GM12878 (cell line): ENCODE measurements at regions not wholly inside any gene's neighbourhood (a gene's known extent, or its start where the extent isn't known, plus 50 kb on each side); places are given as distances from the start of the nearest gene placed in this dataset.

Source experiments
- BRCA1 ChIP-seq: IDR thresholded peaks from 2 replicates; pipeline ENCODE4 v1.6.1; 2011; ENCODE audit warnings: low read depth, low read length, improper control_type of control experiment
- EP300 ChIP-seq, 2 experiments: fragments of 150-350 bp in 1 of 2; IDR thresholded peaks; 2 replicates each; pipeline ENCODE4 v1.6.1; 2011 to 2012; ENCODE audit warnings: low read depth in 2 of 2, low read length in 2 of 2, borderline replicate concordance in 1 of 2, improper control_type of control experiment in 1 of 2, inconsistent platforms in 1 of 2; ENCODE audit not compliant: control insufficient read depth in 1 of 2
- JUND ChIP-seq: IDR thresholded peaks from 2 replicates; pipeline ENCODE4 v1.6.1; 2012; ENCODE audit warnings: low read depth, mild to moderate bottlenecking, low read length, improper control_type of control experiment, moderate library complexity
- POLR2AphosphoS5 ChIP-seq: IDR thresholded peaks from 2 replicates; pipeline ENCODE4 v1.6.1; 2011; ENCODE audit warnings: mild to moderate bottlenecking, low read length, inconsistent platforms
- RCOR1 ChIP-seq: conservative IDR thresholded peaks from 2 replicates; pipeline ENCODE4 v1.6.1; 2012; ENCODE audit warnings: low read depth, low read length, improper control_type of control experiment
- SIN3A ChIP-seq: IDR thresholded peaks from 2 replicates; pipeline ENCODE4 v1.6.1; 2012; ENCODE audit warnings: low read depth, low read length, improper control_type of control experiment
- SMAD5 ChIP-seq: IDR thresholded peaks from 2 replicates; pipeline ENCODE4 v1.6.1; 2016; ENCODE audit warnings: antibody characterized with exemption, low read depth
- ZNF217 ChIP-seq: fragments of 450-650 bp; IDR thresholded peaks from 2 replicates; pipeline ENCODE4 v1.6.1; 2017; ENCODE audit warnings: antibody characterized with exemption, mild to moderate bottlenecking
- ZNF24 ChIP-seq: fragments of 450-650 bp; IDR thresholded peaks from 2 replicates; pipeline ENCODE4 v1.6.1; 2017; ENCODE audit warnings: antibody characterized with exemption, mild to moderate bottlenecking
- TF ChIP-seq, protein P1 (sequence below): IDR thresholded peaks from 2 replicates; pipeline ENCODE4 v1.6.1; 2012; ENCODE audit warnings: low read length, inconsistent platforms
- TF ChIP-seq, protein P2 (sequence below): fragments of 450-650 bp; IDR thresholded peaks from 2 replicates; pipeline ENCODE4 v1.6.1; 2016; ENCODE audit warnings: mild to moderate bottlenecking
- TF ChIP-seq, protein P3 (sequence below): fragments of 450-650 bp; IDR thresholded peaks from 2 replicates; pipeline ENCODE4 v1.6.1; 2016; ENCODE audit warnings: mild to moderate bottlenecking
- TF ChIP-seq, protein P4 (sequence below): fragments of 450-650 bp; IDR thresholded peaks from 2 replicates; pipeline ENCODE4 v1.6.1; 2017; ENCODE audit warnings: low read depth, mild to moderate bottlenecking, moderate library complexity
- TF ChIP-seq, protein P5 (sequence below): IDR thresholded peaks from 2 replicates; pipeline ENCODE4 v1.6.1; 2012; ENCODE audit warnings: improper control_type of control experiment, low read depth, low read length; ENCODE audit not compliant: insufficient replicate concordance
- TF ChIP-seq, protein P6 (sequence below): fragments of 450-650 bp; IDR thresholded peaks from 2 replicates; pipeline ENCODE4 v1.6.1; 2017; ENCODE audit warnings: antibody characterized with exemption, mild to moderate bottlenecking, moderate library complexity

DNA sequence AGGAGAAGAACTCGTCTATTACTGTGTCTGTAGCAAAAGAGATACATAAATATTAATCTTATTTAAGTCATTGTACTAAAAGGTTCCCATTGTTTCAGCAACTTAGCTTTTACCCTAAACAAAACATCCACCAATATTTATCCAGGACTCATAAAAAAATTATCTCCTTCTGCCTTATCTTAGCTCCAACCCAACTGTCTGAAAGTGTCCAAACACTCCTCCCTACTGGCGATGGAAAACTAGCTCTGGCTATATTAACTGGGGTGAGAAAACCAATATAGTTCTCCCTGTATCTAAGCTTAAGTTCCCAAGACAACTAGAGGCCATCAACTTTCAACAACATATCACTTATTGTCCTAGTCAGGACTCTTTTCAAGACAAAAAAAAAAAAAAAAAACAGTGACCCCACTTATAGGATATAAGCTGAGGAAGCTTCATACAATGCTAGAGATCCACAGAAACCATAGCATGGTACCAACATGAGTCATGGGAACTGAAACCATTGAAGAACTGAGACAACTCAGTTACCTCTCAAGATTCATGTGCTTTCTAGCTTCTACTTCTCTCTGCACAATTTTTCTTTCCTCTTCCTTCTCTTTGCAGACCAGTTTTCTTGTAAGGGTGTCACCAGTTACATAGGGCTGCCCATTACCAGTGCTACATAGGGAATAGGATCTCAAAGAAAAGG is 150.7 kb upstream of the RASA1 start (continued):
- TF ChIP-seq, protein P1, sequence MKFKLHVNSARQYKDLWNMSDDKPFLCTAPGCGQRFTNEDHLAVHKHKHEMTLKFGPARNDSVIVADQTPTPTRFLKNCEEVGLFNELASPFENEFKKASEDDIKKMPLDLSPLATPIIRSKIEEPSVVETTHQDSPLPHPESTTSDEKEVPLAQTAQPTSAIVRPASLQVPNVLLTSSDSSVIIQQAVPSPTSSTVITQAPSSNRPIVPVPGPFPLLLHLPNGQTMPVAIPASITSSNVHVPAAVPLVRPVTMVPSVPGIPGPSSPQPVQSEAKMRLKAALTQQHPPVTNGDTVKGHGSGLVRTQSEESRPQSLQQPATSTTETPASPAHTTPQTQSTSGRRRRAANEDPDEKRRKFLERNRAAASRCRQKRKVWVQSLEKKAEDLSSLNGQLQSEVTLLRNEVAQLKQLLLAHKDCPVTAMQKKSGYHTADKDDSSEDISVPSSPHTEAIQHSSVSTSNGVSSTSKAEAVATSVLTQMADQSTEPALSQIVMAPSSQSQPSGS: peak; percentile 93
- TF ChIP-seq ZNF24 (peak; percentile 19; the same call in 1 of the 2 replicates), BRCA1 (no peak), JUND (no peak), EP300 (IDR thresholded peaks at IDR 0.05; ENCODE audit: borderline replicate concordance in 1 of 2, control insufficient read depth in 1 of 2, low read depth in 2 of 2, low read length in 2 of 2) (peak in 1 of 2 experiments; percentile 74; a peak in 1 of 4 replicates), RCOR1 (no peak), SIN3A (no peak), ZNF217 (no peak), SMAD5 (no peak), POLR2AphosphoS5 (no peak)
- TF ChIP-seq, protein P2, sequence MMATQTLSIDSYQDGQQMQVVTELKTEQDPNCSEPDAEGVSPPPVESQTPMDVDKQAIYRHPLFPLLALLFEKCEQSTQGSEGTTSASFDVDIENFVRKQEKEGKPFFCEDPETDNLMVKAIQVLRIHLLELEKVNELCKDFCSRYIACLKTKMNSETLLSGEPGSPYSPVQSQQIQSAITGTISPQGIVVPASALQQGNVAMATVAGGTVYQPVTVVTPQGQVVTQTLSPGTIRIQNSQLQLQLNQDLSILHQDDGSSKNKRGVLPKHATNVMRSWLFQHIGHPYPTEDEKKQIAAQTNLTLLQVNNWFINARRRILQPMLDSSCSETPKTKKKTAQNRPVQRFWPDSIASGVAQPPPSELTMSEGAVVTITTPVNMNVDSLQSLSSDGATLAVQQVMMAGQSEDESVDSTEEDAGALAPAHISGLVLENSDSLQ: no peak
- TF ChIP-seq, protein P3, sequence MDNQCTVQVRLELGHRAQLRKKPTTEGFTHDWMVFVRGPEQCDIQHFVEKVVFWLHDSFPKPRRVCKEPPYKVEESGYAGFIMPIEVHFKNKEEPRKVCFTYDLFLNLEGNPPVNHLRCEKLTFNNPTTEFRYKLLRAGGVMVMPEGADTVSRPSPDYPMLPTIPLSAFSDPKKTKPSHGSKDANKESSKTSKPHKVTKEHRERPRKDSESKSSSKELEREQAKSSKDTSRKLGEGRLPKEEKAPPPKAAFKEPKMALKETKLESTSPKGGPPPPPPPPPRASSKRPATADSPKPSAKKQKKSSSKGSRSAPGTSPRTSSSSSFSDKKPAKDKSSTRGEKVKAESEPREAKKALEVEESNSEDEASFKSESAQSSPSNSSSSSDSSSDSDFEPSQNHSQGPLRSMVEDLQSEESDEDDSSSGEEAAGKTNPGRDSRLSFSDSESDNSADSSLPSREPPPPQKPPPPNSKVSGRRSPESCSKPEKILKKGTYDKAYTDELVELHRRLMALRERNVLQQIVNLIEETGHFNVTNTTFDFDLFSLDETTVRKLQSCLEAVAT: no peak
- TF ChIP-seq, protein P4, sequence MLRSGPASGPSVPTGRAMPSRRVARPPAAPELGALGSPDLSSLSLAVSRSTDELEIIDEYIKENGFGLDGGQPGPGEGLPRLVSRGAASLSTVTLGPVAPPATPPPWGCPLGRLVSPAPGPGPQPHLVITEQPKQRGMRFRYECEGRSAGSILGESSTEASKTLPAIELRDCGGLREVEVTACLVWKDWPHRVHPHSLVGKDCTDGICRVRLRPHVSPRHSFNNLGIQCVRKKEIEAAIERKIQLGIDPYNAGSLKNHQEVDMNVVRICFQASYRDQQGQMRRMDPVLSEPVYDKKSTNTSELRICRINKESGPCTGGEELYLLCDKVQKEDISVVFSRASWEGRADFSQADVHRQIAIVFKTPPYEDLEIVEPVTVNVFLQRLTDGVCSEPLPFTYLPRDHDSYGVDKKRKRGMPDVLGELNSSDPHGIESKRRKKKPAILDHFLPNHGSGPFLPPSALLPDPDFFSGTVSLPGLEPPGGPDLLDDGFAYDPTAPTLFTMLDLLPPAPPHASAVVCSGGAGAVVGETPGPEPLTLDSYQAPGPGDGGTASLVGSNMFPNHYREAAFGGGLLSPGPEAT: peak; percentile 30; the same call in 1 of the 2 replicates
- TF ChIP-seq, protein P5, sequence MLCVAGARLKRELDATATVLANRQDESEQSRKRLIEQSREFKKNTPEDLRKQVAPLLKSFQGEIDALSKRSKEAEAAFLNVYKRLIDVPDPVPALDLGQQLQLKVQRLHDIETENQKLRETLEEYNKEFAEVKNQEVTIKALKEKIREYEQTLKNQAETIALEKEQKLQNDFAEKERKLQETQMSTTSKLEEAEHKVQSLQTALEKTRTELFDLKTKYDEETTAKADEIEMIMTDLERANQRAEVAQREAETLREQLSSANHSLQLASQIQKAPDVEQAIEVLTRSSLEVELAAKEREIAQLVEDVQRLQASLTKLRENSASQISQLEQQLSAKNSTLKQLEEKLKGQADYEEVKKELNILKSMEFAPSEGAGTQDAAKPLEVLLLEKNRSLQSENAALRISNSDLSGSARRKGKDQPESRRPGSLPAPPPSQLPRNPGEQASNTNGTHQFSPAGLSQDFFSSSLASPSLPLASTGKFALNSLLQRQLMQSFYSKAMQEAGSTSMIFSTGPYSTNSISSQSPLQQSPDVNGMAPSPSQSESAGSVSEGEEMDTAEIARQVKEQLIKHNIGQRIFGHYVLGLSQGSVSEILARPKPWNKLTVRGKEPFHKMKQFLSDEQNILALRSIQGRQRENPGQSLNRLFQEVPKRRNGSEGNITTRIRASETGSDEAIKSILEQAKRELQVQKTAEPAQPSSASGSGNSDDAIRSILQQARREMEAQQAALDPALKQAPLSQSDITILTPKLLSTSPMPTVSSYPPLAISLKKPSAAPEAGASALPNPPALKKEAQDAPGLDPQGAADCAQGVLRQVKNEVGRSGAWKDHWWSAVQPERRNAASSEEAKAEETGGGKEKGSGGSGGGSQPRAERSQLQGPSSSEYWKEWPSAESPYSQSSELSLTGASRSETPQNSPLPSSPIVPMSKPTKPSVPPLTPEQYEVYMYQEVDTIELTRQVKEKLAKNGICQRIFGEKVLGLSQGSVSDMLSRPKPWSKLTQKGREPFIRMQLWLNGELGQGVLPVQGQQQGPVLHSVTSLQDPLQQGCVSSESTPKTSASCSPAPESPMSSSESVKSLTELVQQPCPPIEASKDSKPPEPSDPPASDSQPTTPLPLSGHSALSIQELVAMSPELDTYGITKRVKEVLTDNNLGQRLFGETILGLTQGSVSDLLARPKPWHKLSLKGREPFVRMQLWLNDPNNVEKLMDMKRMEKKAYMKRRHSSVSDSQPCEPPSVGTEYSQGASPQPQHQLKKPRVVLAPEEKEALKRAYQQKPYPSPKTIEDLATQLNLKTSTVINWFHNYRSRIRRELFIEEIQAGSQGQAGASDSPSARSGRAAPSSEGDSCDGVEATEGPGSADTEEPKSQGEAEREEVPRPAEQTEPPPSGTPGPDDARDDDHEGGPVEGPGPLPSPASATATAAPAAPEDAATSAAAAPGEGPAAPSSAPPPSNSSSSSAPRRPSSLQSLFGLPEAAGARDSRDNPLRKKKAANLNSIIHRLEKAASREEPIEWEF: no peak
- TF ChIP-seq, protein P6, sequence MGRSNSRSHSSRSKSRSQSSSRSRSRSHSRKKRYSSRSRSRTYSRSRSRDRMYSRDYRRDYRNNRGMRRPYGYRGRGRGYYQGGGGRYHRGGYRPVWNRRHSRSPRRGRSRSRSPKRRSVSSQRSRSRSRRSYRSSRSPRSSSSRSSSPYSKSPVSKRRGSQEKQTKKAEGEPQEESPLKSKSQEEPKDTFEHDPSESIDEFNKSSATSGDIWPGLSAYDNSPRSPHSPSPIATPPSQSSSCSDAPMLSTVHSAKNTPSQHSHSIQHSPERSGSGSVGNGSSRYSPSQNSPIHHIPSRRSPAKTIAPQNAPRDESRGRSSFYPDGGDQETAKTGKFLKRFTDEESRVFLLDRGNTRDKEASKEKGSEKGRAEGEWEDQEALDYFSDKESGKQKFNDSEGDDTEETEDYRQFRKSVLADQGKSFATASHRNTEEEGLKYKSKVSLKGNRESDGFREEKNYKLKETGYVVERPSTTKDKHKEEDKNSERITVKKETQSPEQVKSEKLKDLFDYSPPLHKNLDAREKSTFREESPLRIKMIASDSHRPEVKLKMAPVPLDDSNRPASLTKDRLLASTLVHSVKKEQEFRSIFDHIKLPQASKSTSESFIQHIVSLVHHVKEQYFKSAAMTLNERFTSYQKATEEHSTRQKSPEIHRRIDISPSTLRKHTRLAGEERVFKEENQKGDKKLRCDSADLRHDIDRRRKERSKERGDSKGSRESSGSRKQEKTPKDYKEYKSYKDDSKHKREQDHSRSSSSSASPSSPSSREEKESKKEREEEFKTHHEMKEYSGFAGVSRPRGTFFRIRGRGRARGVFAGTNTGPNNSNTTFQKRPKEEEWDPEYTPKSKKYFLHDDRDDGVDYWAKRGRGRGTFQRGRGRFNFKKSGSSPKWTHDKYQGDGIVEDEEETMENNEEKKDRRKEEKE: no peak
